Tibial nerve (tissue), 4 donors: ENCODE measurements at regions not wholly inside any gene's neighbourhood (a gene's known extent, or its start where the extent isn't known, plus 50 kb on each side); places are given as distances from the start of the nearest gene placed in this dataset.
"Not testable (repeated sequence)": the region's sequence is repeated elsewhere in the genome, so short reads cannot be mapped to it uniquely, and the experiment has no call there.

ENCODE experiments used
- CTCF ChIP-seq, 5 experiments: fragments of 200-600 bp in 3 of 5; fragments of 450-650 bp in 2 of 5; sonication (generic) in 3 of 5; IDR thresholded peaks; one replicate each; pipeline ENCODE4 v1.5.1; 2016 to 2019; ENCODE audit warnings: antibody characterized with exemption in 5 of 5, mild to moderate bottlenecking in 3 of 5, moderate library complexity in 2 of 5
- EP300 ChIP-seq, 2 donors: sonication (generic); formaldehyde crosslinking; IDR thresholded peaks; one replicate each; pipeline ENCODE4 v1.6.1; 2017; ENCODE audit warnings: antibody characterized with exemption in 2 of 2, mild to moderate bottlenecking in 1 of 2
- POLR2A ChIP-seq, 2 donors: fragments of 450-650 bp; IDR thresholded peaks; one replicate each; pipeline ENCODE4 v1.6.1; 2017; ENCODE audit warnings: antibody characterized with exemption in 2 of 2, mild to moderate bottlenecking in 2 of 2, moderate library complexity in 2 of 2

GRCh38 chr18:73101491-73101890, 233.7 kb upstream of the NETO1 start:
- not testable (repeated sequence) for TF ChIP-seq CTCF, POLR2A, EP300 (IDR thresholded peaks at IDR 0.05)
